ENCODE measurements at regions not wholly inside any gene's neighbourhood (a gene's known extent, or its start where the extent isn't known, plus 50 kb on each side); places are given as distances from the start of the nearest gene placed in this dataset.

DNA sequence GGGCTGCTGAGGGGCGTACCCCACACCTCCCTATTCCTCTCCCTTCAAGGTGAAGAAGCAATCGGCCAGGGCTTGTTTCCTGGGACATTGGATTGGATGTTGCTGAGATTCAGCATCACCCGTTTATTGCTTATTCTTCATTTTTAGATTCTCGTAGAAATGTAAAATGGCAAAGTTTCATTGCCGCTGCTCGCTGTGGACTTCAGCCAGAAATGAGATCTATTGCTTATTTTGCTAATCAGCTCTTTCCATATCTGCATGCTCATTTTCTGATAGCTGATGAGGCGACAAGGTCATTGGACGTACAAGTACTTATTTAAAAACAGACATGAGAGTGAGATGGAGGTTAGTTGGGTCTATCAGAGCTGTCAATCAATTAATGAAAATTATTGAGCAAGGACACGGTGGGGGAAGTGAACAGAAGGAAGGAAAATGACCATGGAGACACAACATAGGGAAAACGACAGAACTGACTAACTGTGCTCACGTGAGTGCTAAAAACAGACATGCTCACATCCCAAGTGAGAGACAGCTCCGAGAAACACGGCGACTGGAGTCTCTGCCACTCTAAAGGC, 471.2 kb downstream of the NR2F2 start:
- no peaks in the 10 kb centered on the region; the same call in 1 of the 2 replicates for H3K9me3 ChIP-seq (ENCODE audit: control insufficient read depth, insufficient read depth, low read length)

GRCh38 chr15:96802611-96803255, 472.2 kb downstream of the NR2F2 start:
- no peaks in the 10 kb centered on the region; the same call in 1 of the 2 replicates for H3K9me3 ChIP-seq (ENCODE audit: control insufficient read depth, insufficient read depth, low read length)

More for the DNA sequence above, 471.2 kb downstream of the NR2F2 start:
- no peaks in the 10 kb centered on the region for H3K4me1 ChIP-seq (ENCODE audit: control insufficient read depth, low read length)
- no peaks in the 10 kb centered on the region for H3K79me2 ChIP-seq (ENCODE audit: control insufficient read depth, low read length)
- no peaks in the 10 kb centered on the region for H3F3A ChIP-seq (ENCODE audit: control insufficient read depth, insufficient read depth)
- H3K4me3 ChIP-seq (ENCODE audit: low read length) = no peak overlapping the region
- no peaks in the 10 kb centered on the region for H3K27me3 ChIP-seq (ENCODE audit: control insufficient read depth, low read length)
- TF ChIP-seq EZH2phosphoT487 (IDR thresholded peaks at IDR 0.05; ENCODE audit: borderline replicate concordance, low read length) = no peak
- TF ChIP-seq, protein P1, sequence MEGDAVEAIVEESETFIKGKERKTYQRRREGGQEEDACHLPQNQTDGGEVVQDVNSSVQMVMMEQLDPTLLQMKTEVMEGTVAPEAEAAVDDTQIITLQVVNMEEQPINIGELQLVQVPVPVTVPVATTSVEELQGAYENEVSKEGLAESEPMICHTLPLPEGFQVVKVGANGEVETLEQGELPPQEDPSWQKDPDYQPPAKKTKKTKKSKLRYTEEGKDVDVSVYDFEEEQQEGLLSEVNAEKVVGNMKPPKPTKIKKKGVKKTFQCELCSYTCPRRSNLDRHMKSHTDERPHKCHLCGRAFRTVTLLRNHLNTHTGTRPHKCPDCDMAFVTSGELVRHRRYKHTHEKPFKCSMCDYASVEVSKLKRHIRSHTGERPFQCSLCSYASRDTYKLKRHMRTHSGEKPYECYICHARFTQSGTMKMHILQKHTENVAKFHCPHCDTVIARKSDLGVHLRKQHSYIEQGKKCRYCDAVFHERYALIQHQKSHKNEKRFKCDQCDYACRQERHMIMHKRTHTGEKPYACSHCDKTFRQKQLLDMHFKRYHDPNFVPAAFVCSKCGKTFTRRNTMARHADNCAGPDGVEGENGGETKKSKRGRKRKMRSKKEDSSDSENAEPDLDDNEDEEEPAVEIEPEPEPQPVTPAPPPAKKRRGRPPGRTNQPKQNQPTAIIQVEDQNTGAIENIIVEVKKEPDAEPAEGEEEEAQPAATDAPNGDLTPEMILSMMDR (IDR thresholded peaks at IDR 0.05; ENCODE audit: low read depth, low read length, poor library complexity, severe bottlenecking) = no peak
- H3K9me2 ChIP-seq (replicated peaks; ENCODE audit: control insufficient read depth, low read length) = no peaks in the 10 kb centered on the region
- no peaks in the 10 kb centered on the region for H4K20me1 ChIP-seq (ENCODE audit: control insufficient read depth, insufficient read depth, low read depth, low read length)
- H3K36me3 ChIP-seq (ENCODE audit: control insufficient read depth, low read length) = no peaks in the 10 kb centered on the region
- no peak overlapping the region for H3K27ac ChIP-seq (ENCODE audit: low read depth, low read length)
- no peak overlapping the region for H3K4me2 ChIP-seq (ENCODE audit: low read length)

DNA sequence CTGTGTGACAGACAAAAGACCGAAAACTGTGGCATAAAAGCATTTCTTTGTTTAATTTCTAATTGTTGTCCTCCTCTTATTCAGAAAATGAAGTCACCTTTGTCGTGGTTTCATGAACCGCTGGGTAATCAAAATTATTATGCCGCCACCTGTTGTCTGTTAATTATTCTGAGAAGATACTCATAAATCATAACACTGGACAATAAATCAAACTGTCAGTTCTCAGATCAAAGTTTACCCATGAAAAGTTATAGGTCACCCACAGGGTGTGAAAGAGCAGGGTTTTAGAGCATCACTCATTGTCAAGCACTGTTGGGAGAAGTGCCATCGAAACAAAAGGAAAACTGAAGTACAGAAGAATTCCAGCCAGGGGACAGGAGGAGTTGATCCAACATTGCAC, 474.3 kb downstream of the NR2F2 start:
- no peaks in the 10 kb centered on the region for H3K79me2 ChIP-seq (ENCODE audit: control insufficient read depth, low read length)

More at GRCh38 chr15:96802611-96803255, 472.2 kb downstream of the NR2F2 start:
- no peak overlapping the region for H3K4me2 ChIP-seq (ENCODE audit: low read length)
- no peak overlapping the region for H3K27ac ChIP-seq (ENCODE audit: low read depth, low read length)
- TF ChIP-seq, protein P1 (IDR thresholded peaks at IDR 0.05; ENCODE audit: low read depth, low read length, poor library complexity, severe bottlenecking) = no peak
- TF ChIP-seq EZH2phosphoT487 (IDR thresholded peaks at IDR 0.05; ENCODE audit: borderline replicate concordance, low read length) = no peak
- H3K9me2 ChIP-seq (replicated peaks; ENCODE audit: control insufficient read depth, low read length) = no peaks in the 10 kb centered on the region
- no peak overlapping the region for H3K4me3 ChIP-seq (ENCODE audit: low read length)
- H3K36me3 ChIP-seq (ENCODE audit: control insufficient read depth, low read length) = no peaks in the 10 kb centered on the region
- H3K27me3 ChIP-seq (ENCODE audit: control insufficient read depth, low read length) = no peaks in the 10 kb centered on the region
- no peaks in the 10 kb centered on the region for H3K4me1 ChIP-seq (ENCODE audit: control insufficient read depth, low read length)
- H4K20me1 ChIP-seq (ENCODE audit: control insufficient read depth, insufficient read depth, low read depth, low read length) = no peaks in the 10 kb centered on the region
- no peaks in the 10 kb centered on the region for H3F3A ChIP-seq (ENCODE audit: control insufficient read depth, insufficient read depth)
- no peaks in the 10 kb centered on the region for H3K79me2 ChIP-seq (ENCODE audit: control insufficient read depth, low read length)

More for the DNA sequence above, 474.3 kb downstream of the NR2F2 start:
- no peak overlapping the region for H3K27ac ChIP-seq (ENCODE audit: low read depth, low read length)
- no peaks in the 10 kb centered on the region for H4K20me1 ChIP-seq (ENCODE audit: control insufficient read depth, insufficient read depth, low read depth, low read length)
- H3K9me3 ChIP-seq (ENCODE audit: control insufficient read depth, insufficient read depth, low read length) = no peaks in the 10 kb centered on the region; the same call in 1 of the 2 replicates
- H3K4me1 ChIP-seq (ENCODE audit: control insufficient read depth, low read length) = no peaks in the 10 kb centered on the region
- H3K4me2 ChIP-seq (ENCODE audit: low read length) = no peak overlapping the region
- H3K36me3 ChIP-seq (ENCODE audit: control insufficient read depth, low read length) = no peaks in the 10 kb centered on the region
- H3K4me3 ChIP-seq (ENCODE audit: low read length) = no peak overlapping the region
- no peaks in the 10 kb centered on the region for H3K9me2 ChIP-seq (replicated peaks; ENCODE audit: control insufficient read depth, low read length)
- H3F3A ChIP-seq (ENCODE audit: control insufficient read depth, insufficient read depth) = no peaks in the 10 kb centered on the region
- no peaks in the 10 kb centered on the region for H3K27me3 ChIP-seq (ENCODE audit: control insufficient read depth, low read length)
- TF ChIP-seq, protein P1 (IDR thresholded peaks at IDR 0.05; ENCODE audit: low read depth, low read length, poor library complexity, severe bottlenecking) = no peak
- no peak for TF ChIP-seq EZH2phosphoT487 (IDR thresholded peaks at IDR 0.05; ENCODE audit: borderline replicate concordance, low read length)
